ENCODE measurements at regions not wholly inside any gene's neighbourhood (a gene's known extent, or its start where the extent isn't known, plus 50 kb on each side); places are given as distances from the start of the nearest gene placed in this dataset.

- no peak for DNase-seq (ENCODE audit: low read depth in 1 of 2, low spot score in 1 of 2)
- H3K4me3 ChIP-seq (replicated peaks; ENCODE audit: insufficient read depth, low read length), result no peak overlapping the region
- no peaks in the 10 kb centered on the region for H3K27me3 ChIP-seq (ENCODE audit: insufficient read depth, poor library complexity, severe bottlenecking)
- TF ChIP-seq GABPA (IDR thresholded peaks at IDR 0.05; ENCODE audit: low read depth) (no peak), REST (IDR thresholded peaks at IDR 0.05; ENCODE audit: insufficient replicate concordance, low read depth) (no peak), SPI1 (IDR thresholded peaks at IDR 0.05; ENCODE audit: borderline replicate concordance, low read depth) (no peak), POLR2AphosphoS5 (IDR thresholded peaks at IDR 0.05; ENCODE audit: low read depth) (no peak), CTCF (IDR thresholded peaks at IDR 0.05; ENCODE audit: insufficient read depth, low read length) (no peak)
- no peak overlapping the region for H3K27ac ChIP-seq (replicated peaks)
Measured at GRCh38 chr5:57540823-57541222, 58.2 kb upstream of the ACTBL2 start.

DNA sequence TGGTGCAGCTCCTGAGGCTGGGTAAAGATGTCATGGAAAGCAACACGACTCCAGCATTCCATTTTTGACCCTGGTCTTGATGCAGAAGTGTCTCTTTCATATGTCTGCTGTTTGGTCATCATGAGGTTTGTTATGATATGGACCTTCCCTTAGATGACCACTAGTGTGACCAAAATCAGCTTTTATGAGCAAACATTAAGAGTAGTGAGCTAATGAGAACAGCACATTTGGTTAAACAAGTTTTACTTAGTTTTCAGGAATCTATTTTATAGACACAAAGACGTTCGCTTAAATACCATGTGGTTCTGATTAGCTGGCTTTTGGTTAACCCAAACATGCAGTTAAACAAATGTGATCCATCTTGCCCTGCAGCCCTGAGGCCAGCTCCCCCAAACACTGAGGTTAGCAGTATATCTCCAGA lies 56.7 kb upstream of the ACTBL2 start:
- TF ChIP-seq SPI1 (IDR thresholded peaks at IDR 0.05; ENCODE audit: borderline replicate concordance, low read depth) (no peak), REST (IDR thresholded peaks at IDR 0.05; ENCODE audit: insufficient replicate concordance, low read depth) (no peak), CTCF (IDR thresholded peaks at IDR 0.05; ENCODE audit: insufficient read depth, low read length) (no peak), GABPA (IDR thresholded peaks at IDR 0.05; ENCODE audit: low read depth) (no peak), POLR2AphosphoS5 (IDR thresholded peaks at IDR 0.05; ENCODE audit: low read depth) (no peak)
- no peaks in the 10 kb centered on the region for H3K27me3 ChIP-seq (ENCODE audit: insufficient read depth, poor library complexity, severe bottlenecking)
- H3K27ac ChIP-seq (replicated peaks), result no peak overlapping the region
- no peak for DNase-seq (ENCODE audit: low read depth in 1 of 2, low spot score in 1 of 2)
- no peak overlapping the region for H3K4me3 ChIP-seq (replicated peaks; ENCODE audit: insufficient read depth, low read length)

DNA sequence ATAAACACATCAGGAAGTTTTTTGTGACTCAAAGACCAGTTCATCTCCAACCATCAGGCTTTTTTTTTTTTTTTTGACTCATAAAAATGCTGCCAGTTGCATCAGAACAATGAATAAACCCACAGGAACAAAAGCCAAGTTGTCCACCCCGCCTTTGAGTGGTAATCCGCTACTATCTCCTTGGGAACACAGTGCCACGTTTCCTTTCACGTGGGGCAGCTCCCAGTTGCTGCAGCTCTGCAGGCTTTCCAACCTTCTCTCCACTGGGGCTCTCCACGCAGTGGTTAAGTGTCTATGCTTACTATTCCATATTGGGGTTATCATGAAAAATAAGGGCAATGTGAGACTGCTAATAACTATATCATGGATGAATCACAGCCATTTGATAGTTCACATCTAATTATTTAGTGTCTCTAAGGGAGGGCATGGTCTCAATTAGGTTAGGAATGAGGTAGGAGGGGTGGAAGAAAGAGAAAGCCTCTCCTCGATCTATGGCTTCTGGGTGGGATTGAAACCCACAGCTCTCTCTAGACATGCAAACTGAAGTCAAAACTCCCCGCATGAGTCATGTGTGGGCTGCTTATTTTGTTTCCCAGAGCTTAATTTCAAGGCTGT lies 55.8 kb upstream of the ACTBL2 start:
- Histone ChIP-seq H3K27ac (replicated peaks) (no peak overlapping the region), H3K4me3 (replicated peaks; ENCODE audit: insufficient read depth, low read length) (no peak overlapping the region), H3K27me3 (ENCODE audit: insufficient read depth, poor library complexity, severe bottlenecking) (no peaks in the 10 kb centered on the region)
- no peak for TF ChIP-seq SPI1 (IDR thresholded peaks at IDR 0.05; ENCODE audit: borderline replicate concordance, low read depth)
- DNase-seq (ENCODE audit: low read depth in 1 of 2, low spot score in 1 of 2), result no peak

DNA sequence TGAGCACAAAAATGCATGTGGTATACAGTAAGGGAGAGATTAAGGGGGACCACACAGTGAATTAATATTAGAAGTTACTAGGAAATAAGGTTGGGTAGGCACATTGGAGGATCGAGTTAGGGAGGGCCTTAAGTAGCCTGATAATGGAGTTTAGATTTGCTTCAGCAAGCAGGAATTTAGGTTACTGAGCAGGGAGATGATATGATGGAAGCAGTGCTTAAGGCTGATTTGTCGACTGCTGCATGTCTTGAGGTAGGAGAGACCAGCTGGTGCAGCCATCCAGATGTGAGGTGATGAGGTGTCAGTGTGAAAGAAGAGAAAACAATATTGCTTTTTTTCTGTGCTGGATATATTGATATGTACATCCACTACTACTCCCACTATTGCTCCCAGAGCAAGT lies 55.2 kb upstream of the ACTBL2 start:
- Histone ChIP-seq H3K4me3 (replicated peaks; ENCODE audit: insufficient read depth, low read length) (no peak overlapping the region), H3K27ac (replicated peaks) (no peak overlapping the region), H3K27me3 (ENCODE audit: insufficient read depth, poor library complexity, severe bottlenecking) (no peaks in the 10 kb centered on the region)
- DNase-seq (ENCODE audit: low read depth in 1 of 2, low spot score in 1 of 2), result no peak
- no peak for TF ChIP-seq REST (IDR thresholded peaks at IDR 0.05; ENCODE audit: insufficient replicate concordance, low read depth)
- no peak for TF ChIP-seq GABPA (IDR thresholded peaks at IDR 0.05; ENCODE audit: low read depth)
